ENCODE measurements at regions not wholly inside any gene's neighbourhood (a gene's known extent, or its start where the extent isn't known, plus 50 kb on each side); places are given as distances from the start of the nearest gene placed in this dataset.

DNA sequence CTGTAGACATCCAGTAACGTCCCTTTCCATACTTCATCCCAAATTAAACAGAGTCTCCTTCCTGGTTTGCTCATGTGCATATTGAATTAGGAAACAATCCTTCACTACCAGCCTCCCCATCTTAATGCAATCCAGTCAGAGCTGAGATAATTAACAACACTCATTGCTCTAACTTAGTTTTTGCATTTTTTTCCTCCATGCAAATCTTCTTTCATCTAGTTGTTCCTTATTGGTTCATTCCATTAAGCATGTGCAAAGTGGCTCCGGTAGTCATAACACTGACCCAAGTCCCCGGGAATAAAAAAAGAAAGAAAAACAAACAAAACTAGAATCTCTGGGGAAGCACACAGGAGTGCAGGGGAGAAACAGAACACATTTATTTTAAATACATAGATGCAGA is 1176.1 kb downstream of the GATA3 start:
- RAD21 ChIA-PET (ENCODE audit: low non-redundant PET in 1 of 2, low total read pairs in 2 of 2, uncharacterized antibody in 2 of 2, unreplicated experiment in 2 of 2) = no interaction called here
- intact Hi-C loops (cut with micrococcal nuclease) = no loop called here
- Histone ChIP-seq H3K27me3 (ENCODE audit: insufficient read depth, low read length) (no peaks in the 10 kb centered on the region), H4K20me1 (ENCODE audit: insufficient read depth) (no peaks in the 10 kb centered on the region), H3K27ac (ENCODE audit: low read depth, low read length) (no peak overlapping the region), H3K4me3 (replicated peaks in 1 of 2; ENCODE audit: low read depth in 1 of 2, low read length in 2 of 2) (no peak overlapping the region), H2AFZ (ENCODE audit: low read depth, low read length, poor library complexity, severe bottlenecking) (no peak overlapping the region), H3K9ac (ENCODE audit: low read length) (no peak overlapping the region), H3K9me3 (ENCODE audit: control insufficient read depth in 1 of 2, insufficient read depth in 1 of 2, low read depth in 1 of 2, low read length in 2 of 2) (peaks cover 0 to 15% of the 10 kb centered on the region in 2 experiments; a peak in 2 of 4 replicates), H3K36me3 (ENCODE audit: control insufficient read depth in 1 of 2, insufficient read depth in 2 of 2, low read length in 2 of 2) (no peaks in the 10 kb centered on the region), H3K79me2 (ENCODE audit: insufficient read depth, low read length) (no peaks in the 10 kb centered on the region), H3K9me2 (ENCODE audit: insufficient read depth) (no peaks in the 10 kb centered on the region), H3K4me1 (ENCODE audit: control insufficient read depth in 1 of 2, insufficient read depth in 2 of 2, low read length in 2 of 2) (no peaks in the 10 kb centered on the region), H3K4me2 (ENCODE audit: low read length) (no peak overlapping the region)
- ATAC-seq (no peak), DNase-seq (ENCODE audit: low read depth, low spot score) (no peak)
- no TSS peak for BruUV-seq (replicated peaks)
- CTCF ChIA-PET = no interaction called here
- POLR2A ChIA-PET = no interaction called here
- no peak for TF ChIP-seq TCF7L2 (IDR thresholded peaks at IDR 0.05; ENCODE audit: borderline replicate concordance, extremely low read depth, insufficient read depth, insufficient read length)
- TF ChIP-seq EZH2phosphoT487 (IDR thresholded peaks at IDR 0.05; ENCODE audit: borderline replicate concordance) = no peak
- no peak for TF ChIP-seq ZNF274 (IDR thresholded peaks at IDR 0.05; ENCODE audit: low read depth, low read length)
- no peak for TF ChIP-seq RAD21 (IDR thresholded peaks at IDR 0.05; ENCODE audit: low read depth)
- TF ChIP-seq POLR2A (IDR thresholded peaks at IDR 0.05; ENCODE audit: borderline replicate concordance, extremely low read depth, insufficient read depth, insufficient read length) = no peak
- no peak for TF ChIP-seq CBX3 (IDR thresholded peaks at IDR 0.05; ENCODE audit: low read depth)
- no peak for TF ChIP-seq JUND (IDR thresholded peaks at IDR 0.05)
- TF ChIP-seq FOSL1 (IDR thresholded peaks at IDR 0.05; ENCODE audit: low read depth) = no peak
- no peak for TF ChIP-seq EZH2 (IDR thresholded peaks at IDR 0.05)
- TF ChIP-seq ZFX (IDR thresholded peaks at IDR 0.05) = no peak
- TF ChIP-seq SRF (IDR thresholded peaks at IDR 0.05; ENCODE audit: low read depth) = no peak
- TF ChIP-seq, protein P1, sequence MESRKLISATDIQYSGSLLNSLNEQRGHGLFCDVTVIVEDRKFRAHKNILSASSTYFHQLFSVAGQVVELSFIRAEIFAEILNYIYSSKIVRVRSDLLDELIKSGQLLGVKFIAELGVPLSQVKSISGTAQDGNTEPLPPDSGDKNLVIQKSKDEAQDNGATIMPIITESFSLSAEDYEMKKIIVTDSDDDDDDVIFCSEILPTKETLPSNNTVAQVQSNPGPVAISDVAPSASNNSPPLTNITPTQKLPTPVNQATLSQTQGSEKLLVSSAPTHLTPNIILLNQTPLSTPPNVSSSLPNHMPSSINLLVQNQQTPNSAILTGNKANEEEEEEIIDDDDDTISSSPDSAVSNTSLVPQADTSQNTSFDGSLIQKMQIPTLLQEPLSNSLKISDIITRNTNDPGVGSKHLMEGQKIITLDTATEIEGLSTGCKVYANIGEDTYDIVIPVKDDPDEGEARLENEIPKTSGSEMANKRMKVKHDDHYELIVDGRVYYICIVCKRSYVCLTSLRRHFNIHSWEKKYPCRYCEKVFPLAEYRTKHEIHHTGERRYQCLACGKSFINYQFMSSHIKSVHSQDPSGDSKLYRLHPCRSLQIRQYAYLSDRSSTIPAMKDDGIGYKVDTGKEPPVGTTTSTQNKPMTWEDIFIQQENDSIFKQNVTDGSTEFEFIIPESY (IDR thresholded peaks at IDR 0.05; ENCODE audit: extremely low read depth, insufficient replicate concordance, low read length) = no peak
- no peak for TF ChIP-seq SIN3A (IDR thresholded peaks at IDR 0.05; ENCODE audit: low read depth)
- TF ChIP-seq EGR1 (IDR thresholded peaks at IDR 0.05; ENCODE audit: low read depth) = no peak
- TF ChIP-seq, protein P2, sequence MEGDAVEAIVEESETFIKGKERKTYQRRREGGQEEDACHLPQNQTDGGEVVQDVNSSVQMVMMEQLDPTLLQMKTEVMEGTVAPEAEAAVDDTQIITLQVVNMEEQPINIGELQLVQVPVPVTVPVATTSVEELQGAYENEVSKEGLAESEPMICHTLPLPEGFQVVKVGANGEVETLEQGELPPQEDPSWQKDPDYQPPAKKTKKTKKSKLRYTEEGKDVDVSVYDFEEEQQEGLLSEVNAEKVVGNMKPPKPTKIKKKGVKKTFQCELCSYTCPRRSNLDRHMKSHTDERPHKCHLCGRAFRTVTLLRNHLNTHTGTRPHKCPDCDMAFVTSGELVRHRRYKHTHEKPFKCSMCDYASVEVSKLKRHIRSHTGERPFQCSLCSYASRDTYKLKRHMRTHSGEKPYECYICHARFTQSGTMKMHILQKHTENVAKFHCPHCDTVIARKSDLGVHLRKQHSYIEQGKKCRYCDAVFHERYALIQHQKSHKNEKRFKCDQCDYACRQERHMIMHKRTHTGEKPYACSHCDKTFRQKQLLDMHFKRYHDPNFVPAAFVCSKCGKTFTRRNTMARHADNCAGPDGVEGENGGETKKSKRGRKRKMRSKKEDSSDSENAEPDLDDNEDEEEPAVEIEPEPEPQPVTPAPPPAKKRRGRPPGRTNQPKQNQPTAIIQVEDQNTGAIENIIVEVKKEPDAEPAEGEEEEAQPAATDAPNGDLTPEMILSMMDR (IDR thresholded peaks at IDR 0.05 in 2 of 3, conservative IDR thresholded peaks at IDR 0.05 in 1 of 3; ENCODE audit: borderline replicate concordance in 1 of 3, insufficient read depth in 1 of 3, low read depth in 2 of 3, low read length in 2 of 3) = no peak
- TF ChIP-seq, protein P3, sequence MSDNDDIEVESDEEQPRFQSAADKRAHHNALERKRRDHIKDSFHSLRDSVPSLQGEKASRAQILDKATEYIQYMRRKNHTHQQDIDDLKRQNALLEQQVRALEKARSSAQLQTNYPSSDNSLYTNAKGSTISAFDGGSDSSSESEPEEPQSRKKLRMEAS (IDR thresholded peaks at IDR 0.05) = no peak
- TF ChIP-seq, protein P4, sequence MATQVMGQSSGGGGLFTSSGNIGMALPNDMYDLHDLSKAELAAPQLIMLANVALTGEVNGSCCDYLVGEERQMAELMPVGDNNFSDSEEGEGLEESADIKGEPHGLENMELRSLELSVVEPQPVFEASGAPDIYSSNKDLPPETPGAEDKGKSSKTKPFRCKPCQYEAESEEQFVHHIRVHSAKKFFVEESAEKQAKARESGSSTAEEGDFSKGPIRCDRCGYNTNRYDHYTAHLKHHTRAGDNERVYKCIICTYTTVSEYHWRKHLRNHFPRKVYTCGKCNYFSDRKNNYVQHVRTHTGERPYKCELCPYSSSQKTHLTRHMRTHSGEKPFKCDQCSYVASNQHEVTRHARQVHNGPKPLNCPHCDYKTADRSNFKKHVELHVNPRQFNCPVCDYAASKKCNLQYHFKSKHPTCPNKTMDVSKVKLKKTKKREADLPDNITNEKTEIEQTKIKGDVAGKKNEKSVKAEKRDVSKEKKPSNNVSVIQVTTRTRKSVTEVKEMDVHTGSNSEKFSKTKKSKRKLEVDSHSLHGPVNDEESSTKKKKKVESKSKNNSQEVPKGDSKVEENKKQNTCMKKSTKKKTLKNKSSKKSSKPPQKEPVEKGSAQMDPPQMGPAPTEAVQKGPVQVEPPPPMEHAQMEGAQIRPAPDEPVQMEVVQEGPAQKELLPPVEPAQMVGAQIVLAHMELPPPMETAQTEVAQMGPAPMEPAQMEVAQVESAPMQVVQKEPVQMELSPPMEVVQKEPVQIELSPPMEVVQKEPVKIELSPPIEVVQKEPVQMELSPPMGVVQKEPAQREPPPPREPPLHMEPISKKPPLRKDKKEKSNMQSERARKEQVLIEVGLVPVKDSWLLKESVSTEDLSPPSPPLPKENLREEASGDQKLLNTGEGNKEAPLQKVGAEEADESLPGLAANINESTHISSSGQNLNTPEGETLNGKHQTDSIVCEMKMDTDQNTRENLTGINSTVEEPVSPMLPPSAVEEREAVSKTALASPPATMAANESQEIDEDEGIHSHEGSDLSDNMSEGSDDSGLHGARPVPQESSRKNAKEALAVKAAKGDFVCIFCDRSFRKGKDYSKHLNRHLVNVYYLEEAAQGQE (IDR thresholded peaks at IDR 0.05; ENCODE audit: low read depth) = no peak
- TF ChIP-seq SP1 (IDR thresholded peaks at IDR 0.05; ENCODE audit: low read depth) = no peak
- no peak for TF ChIP-seq YY1 (IDR thresholded peaks at IDR 0.05; ENCODE audit: extremely low read depth, insufficient replicate concordance, low read depth, low read length)
- no peak for TF ChIP-seq CEBPB (IDR thresholded peaks at IDR 0.05; ENCODE audit: low read depth)

All from HCT116 (cell line).